C4-2B (cell line): ENCODE measurements at regions not wholly inside any gene's neighbourhood (a gene's known extent, or its start where the extent isn't known, plus 50 kb on each side); places are given as distances from the start of the nearest gene placed in this dataset.

Source experiments
- CTCF ChIP-seq: fragments of 450-650 bp; conservative IDR thresholded peaks from 2 replicates; pipeline ENCODE4 v1.5.1; 2017; ENCODE audit warnings: mild to moderate bottlenecking
- ZFX ChIP-seq: fragments of 450-650 bp; IDR thresholded peaks from 2 replicates; pipeline ENCODE4 v1.6.1; 2017

- no peak for TF ChIP-seq CTCF
- TF ChIP-seq ZFX, result no peak
Measured at GRCh38 chr4:132572210-132572609, 576.9 kb upstream of the PCDH10 start.
